ENCODE measurements at regions not wholly inside any gene's neighbourhood (a gene's known extent, or its start where the extent isn't known, plus 50 kb on each side); places are given as distances from the start of the nearest gene placed in this dataset.

- TF ChIP-seq EZH2phosphoT487 (conservative IDR thresholded peaks at IDR 0.05; ENCODE audit: low read length) (no peak), CTCF (IDR thresholded peaks at IDR 0.05; ENCODE audit: insufficient read depth, low read length, poor library complexity, severe bottlenecking) (no peak)
- H3K27ac ChIP-seq (ENCODE audit: low read depth, low read length), result no peak overlapping the region
- H3K9me3 ChIP-seq (ENCODE audit: insufficient read depth, low read length), result no peaks in the 10 kb centered on the region
Measured at GRCh38 chr6:166045173-166045859, 122.3 kb downstream of the TBXT start.

GRCh38 chr6:166041277-166041676 is 126.4 kb downstream of the TBXT start:
- Histone ChIP-seq H3K9me2 (replicated peaks; ENCODE audit: insufficient read depth, low read length) (no peaks in the 10 kb centered on the region), H3K4me2 (ENCODE audit: low read depth, low read length, poor library complexity, severe bottlenecking) (no peak overlapping the region), H3K79me2 (ENCODE audit: insufficient read depth, low read length) (no peaks in the 10 kb centered on the region), H2AFZ (ENCODE audit: low read depth, low read length, severe bottlenecking) (no peak overlapping the region), H3F3A (ENCODE audit: insufficient read depth) (no peaks in the 10 kb centered on the region), H3K4me3 (ENCODE audit: insufficient read depth, low read length, poor library complexity, severe bottlenecking) (no peak overlapping the region), H4K20me1 (ENCODE audit: low read depth, low read length) (no peaks in the 10 kb centered on the region), H3K27ac (ENCODE audit: low read depth, low read length) (no peak overlapping the region), H3K9me3 (ENCODE audit: insufficient read depth, low read length) (no peaks in the 10 kb centered on the region), H3K27me3 (ENCODE audit: low read length) (no peaks in the 10 kb centered on the region), H3K36me3 (ENCODE audit: low read length) (no peaks in the 10 kb centered on the region), H3K9ac (ENCODE audit: low read length) (no peak overlapping the region)
- TF ChIP-seq EZH2phosphoT487 (conservative IDR thresholded peaks at IDR 0.05; ENCODE audit: low read length), result no peak
- no peak for TF ChIP-seq CTCF (IDR thresholded peaks at IDR 0.05; ENCODE audit: insufficient read depth, low read length, poor library complexity, severe bottlenecking)

More at GRCh38 chr6:166045173-166045859, 122.3 kb downstream of the TBXT start:
- H2AFZ ChIP-seq (ENCODE audit: low read depth, low read length, severe bottlenecking), result no peak overlapping the region
- no peaks in the 10 kb centered on the region for H3K27me3 ChIP-seq (ENCODE audit: low read length)
- no peaks in the 10 kb centered on the region for H3K79me2 ChIP-seq (ENCODE audit: insufficient read depth, low read length)
- H3K4me3 ChIP-seq (ENCODE audit: insufficient read depth, low read length, poor library complexity, severe bottlenecking), result no peak overlapping the region
- H3K4me2 ChIP-seq (ENCODE audit: low read depth, low read length, poor library complexity, severe bottlenecking), result no peak overlapping the region
- H4K20me1 ChIP-seq (ENCODE audit: low read depth, low read length), result no peaks in the 10 kb centered on the region
- no peaks in the 10 kb centered on the region for H3K9me2 ChIP-seq (replicated peaks; ENCODE audit: insufficient read depth, low read length)
- H3K9ac ChIP-seq (ENCODE audit: low read length), result no peak overlapping the region
- no peaks in the 10 kb centered on the region for H3K36me3 ChIP-seq (ENCODE audit: low read length)
- H3F3A ChIP-seq (ENCODE audit: insufficient read depth), result no peaks in the 10 kb centered on the region

- H3K27ac ChIP-seq (ENCODE audit: low read depth, low read length), result no peak overlapping the region
- no peaks in the 10 kb centered on the region for H4K20me1 ChIP-seq (ENCODE audit: low read depth, low read length)
- no peaks in the 10 kb centered on the region for H3F3A ChIP-seq (ENCODE audit: insufficient read depth)
- H3K4me2 ChIP-seq (ENCODE audit: low read depth, low read length, poor library complexity, severe bottlenecking), result no peak overlapping the region
- TF ChIP-seq EZH2phosphoT487 (conservative IDR thresholded peaks at IDR 0.05; ENCODE audit: low read length), result no peak
- TF ChIP-seq CTCF (IDR thresholded peaks at IDR 0.05; ENCODE audit: insufficient read depth, low read length, poor library complexity, severe bottlenecking), result no peak
- H3K9me2 ChIP-seq (replicated peaks; ENCODE audit: insufficient read depth, low read length), result no peaks in the 10 kb centered on the region
- H3K27me3 ChIP-seq (ENCODE audit: low read length), result no peaks in the 10 kb centered on the region
- H3K9me3 ChIP-seq (ENCODE audit: insufficient read depth, low read length), result no peaks in the 10 kb centered on the region
- no peaks in the 10 kb centered on the region for H3K79me2 ChIP-seq (ENCODE audit: insufficient read depth, low read length)
- H2AFZ ChIP-seq (ENCODE audit: low read depth, low read length, severe bottlenecking), result no peak overlapping the region
- H3K9ac ChIP-seq (ENCODE audit: low read length), result no peak overlapping the region
- H3K36me3 ChIP-seq (ENCODE audit: low read length), result no peaks in the 10 kb centered on the region
- no peak overlapping the region for H3K4me3 ChIP-seq (ENCODE audit: insufficient read depth, low read length, poor library complexity, severe bottlenecking)
Measured at GRCh38 chr6:166040292-166040691, 127.4 kb downstream of the TBXT start.

Data from SU-DHL-6 (cell line).